IPS-11a (cell line): ENCODE measurements at regions not wholly inside any gene's neighbourhood (a gene's known extent, or its start where the extent isn't known, plus 50 kb on each side); places are given as distances from the start of the nearest gene placed in this dataset.

Experiments
- H3K4me3 ChIP-seq: one replicate; pipeline ENCODE4 v1.5.1; 2013; ENCODE audit warnings: low read depth, low read length, control low read depth

DNA sequence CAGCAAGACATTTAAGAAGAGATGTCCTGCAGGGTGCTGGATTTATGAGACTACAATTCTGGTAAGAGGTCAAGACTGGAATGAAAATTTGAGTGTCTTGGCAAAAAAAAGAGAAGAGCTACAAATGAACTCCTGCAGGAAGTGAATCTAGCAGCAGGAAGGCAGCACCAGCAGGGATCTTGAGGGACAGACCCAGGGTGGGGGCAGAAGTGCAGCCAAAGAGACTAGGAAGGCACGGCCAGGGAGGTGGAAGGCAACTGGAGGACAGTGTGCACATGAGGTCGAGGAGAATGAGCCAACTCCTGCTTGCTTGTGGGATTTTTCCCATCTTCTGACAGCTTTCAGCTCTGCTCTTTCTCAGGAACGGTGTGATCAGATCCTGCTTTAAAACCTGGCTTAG is 263.2 kb downstream of the BUD13 start:
- H3K4me3 ChIP-seq, result no peak overlapping the region

DNA sequence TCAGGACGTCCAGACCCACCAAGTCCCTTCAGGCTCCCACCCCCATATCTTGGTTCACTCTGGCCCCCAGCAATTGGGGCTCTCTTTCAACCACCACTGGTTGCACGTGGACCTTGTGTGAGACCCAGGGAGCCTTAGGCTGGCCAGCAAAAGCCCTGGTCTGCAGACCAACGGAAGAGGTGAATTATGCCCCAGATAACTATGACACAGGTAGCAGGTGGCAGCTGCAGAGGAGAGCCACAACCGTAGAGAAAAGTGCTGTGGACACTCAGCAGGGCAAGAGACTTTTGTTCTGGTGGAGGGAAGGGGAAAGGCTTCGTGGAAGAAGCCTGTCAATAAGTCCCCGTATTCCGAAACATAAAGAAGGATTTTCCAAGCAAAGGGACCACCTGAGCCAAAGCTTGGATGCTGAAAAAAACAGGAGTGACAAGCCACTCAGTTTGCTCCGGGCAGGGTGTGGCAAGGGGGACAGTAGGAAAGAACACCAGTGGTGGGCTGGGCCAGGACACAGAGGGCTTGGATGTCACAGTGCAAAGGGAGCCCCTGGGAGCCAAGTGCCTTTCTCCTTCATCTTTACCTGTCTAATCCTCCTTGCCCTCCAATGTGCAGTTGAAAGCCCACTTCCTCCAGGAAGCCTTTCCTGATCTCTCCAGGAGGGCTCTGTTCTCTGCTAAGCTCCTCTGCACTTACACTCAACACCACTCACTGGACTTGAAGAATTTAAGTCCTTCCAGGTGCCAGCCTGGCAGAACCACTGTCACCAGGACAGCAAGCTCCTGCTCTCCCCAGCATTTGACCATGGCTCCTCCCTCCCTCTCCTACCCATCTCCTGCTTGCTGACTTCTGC is 264.7 kb downstream of the BUD13 start:
- H3K4me3 ChIP-seq, result no peak overlapping the region

DNA sequence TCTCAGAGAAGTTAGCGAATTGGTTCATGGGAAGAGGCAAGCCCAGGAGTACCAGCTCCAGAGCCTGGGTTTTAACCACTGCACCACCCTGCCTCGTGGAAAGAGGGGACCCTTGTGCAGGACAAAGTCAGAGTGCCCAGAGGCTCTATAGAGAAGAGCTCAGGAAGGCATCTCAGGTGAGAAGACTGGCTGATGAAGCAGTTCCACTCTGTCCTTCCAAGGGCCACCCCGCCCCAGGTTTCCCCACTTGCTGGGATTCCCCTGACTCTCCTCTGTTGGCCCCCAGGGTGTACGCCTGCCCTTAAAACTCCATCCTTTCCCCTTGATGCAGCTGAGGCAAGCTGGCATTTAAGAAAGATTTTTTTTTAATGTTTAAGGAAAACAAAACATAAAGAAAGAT is 265.8 kb downstream of the BUD13 start:
- H3K4me3 ChIP-seq, result no peak overlapping the region

DNA sequence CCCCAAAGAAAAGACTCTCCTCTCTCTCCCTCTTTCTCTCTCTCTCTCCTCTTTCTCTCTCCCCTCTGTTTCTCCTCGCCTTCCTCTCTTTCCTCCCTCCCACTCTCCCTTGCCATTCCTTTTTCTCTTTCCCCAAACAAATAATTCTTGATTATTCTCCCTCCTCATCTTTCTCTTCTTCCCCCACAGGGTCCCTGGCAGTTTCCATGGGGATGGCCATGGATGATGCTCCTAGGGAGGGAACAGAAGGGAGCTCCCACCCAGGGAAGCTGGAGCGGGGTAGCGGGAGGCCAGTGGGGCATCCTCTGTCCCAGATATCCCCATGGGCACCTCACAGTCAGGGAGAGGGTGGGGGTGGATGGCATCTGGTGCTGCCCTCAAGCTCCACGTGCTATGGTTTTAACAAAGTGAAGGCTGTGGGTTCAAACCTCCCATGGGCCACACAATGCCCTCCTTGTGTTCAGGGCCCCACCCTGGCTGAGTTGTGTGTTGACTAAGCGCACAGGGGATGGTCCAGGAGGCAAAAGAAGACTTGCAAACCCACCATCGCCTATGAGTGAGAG is 266.4 kb downstream of the BUD13 start:
- no peak overlapping the region for H3K4me3 ChIP-seq

DNA sequence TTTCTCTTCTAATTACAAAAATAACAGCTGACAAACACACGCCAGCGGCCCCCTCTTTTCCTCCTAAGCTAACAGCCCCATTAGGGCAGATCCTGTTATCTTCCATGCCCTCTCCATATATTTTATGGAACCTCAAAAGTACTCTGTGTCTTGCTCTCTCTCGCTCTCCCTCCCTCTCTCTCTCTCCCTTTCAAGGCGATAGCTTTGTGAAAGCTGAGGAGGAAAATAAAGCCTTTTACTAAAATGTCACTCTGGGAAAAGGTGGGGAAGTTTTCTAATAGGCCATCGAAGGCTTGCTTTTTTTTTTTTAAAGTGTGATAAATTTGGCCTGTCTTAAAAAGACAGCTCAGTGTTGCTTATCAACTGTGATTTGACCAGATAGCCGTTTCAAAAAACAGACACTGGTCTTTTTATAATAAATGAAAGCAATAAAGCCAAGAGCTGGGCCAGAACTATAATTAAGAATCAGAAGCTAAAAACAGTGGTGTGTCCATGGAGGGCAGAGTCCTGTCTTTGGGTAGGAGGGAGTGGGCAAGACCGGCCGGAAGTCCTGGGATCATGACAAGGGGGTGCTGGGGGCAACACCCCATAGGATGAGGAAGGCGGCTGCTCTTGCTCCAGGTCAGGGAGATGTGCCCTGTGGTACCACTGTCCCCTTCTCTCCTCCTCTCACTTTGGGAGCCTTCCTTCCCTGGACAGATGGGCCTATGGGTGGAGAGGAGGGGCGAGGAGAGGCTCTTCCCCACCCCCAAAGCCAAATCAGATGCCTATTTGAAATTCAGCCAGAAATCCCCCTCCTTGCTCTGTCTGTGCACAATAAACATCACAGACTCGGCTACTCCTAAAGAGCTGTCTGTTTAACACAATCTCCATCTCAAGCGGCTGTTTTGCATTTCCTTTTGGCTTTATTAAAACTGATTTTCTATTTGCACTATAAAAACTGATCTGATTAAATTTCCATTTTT is 267.2 kb downstream of the BUD13 start:
- H3K4me3 ChIP-seq, result no peak overlapping the region

DNA sequence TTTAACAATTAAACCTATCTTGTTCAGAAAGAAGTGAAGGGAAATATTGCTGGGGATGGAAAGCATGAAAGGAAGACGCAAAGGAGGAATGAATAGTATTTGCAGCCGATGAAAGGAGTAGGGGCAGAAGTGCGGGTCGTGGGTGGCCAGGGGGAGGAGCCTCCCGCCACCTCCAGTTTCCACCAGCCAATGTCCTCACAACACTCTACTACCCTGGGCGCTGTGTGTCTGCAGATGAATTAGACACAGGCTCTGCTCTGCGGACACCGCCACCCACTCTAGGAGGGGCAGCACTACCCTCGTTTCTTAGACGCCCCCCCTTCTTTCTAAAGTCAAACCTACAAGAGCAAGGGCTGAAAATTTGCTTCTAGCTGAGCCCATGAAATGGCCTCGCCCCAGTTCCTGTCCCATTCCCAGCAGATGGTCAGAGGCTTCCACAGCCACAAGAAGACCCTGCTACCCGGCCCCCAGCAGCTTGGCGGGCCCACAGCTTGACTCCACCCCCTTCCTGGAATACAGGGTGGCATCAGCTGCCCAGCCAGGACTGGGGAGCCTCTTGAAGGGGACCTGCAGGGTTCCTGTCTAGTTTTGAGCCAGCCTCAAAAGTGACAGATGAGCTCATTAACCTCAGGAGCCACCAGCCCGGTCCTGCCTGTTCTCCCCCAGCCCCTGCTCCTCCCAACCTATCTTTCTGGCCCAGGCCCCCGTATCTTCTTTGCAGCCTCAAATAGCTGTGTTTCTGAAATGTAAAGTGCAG is 268.1 kb downstream of the BUD13 start:
- no peak overlapping the region for H3K4me3 ChIP-seq

DNA sequence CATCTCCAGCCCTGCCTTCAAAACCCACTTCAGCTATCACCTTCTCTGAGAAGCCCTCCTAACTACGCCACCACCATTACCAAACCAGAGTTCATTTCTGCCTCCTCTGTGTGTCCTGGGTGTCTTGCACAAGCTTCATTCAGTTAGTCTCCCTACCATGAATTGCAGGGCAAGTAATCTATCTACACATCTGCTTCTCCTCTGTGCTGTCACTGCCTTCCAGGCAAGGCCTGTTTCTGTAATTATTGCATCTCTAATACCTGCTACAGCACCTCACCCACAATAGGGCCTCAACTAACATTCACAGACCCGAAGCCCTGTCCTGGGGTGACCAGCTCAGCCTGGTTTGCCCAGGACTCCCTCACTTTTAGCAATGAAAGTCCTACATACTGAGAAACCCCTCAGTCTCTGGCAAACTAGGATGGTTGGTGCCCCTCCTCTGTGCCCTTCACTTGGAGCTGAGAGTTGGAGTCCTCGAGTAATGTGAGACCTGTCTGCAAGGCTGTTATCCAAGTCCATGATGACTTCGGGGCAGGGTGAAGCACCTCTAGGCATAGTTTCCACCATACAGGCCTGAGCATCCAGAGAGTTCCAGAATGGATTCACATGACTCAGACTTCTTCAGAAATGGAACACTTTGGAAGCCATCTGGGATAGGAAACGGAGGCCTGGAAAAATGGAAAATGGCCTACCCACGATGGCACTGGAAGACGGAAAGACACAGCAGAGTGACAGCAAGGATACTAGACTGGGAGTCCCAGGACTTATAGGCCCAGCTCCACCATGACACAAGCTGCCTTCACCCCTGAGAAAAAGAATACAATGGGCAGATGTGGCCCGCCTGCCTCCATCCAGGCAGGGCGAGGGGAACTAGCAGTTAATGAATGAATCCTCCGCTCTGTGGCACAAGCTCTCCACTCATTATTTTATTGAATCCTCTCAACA is 269.3 kb downstream of the BUD13 start:
- no peak overlapping the region for H3K4me3 ChIP-seq

DNA sequence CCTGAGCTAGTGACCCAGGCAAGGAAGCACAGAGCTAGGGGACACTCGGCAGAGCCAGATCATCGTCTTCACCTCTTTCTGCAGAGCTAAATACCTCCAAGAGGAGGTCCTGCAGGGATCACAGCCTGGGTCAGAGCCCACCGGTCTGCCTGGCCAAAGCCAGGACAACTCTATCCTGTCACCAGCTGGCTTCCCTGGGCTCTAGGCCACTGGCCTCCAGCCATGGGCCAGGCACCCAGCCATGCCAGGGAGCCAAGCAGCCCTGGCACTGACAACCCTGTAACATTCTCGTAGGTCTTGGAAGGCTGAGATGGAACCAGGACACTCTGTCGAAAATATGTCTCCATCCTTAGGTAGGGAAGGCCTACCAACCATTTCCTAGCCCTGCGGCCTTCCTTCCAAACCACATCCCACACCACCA is 270.1 kb downstream of the BUD13 start:
- no peak overlapping the region for H3K4me3 ChIP-seq

DNA sequence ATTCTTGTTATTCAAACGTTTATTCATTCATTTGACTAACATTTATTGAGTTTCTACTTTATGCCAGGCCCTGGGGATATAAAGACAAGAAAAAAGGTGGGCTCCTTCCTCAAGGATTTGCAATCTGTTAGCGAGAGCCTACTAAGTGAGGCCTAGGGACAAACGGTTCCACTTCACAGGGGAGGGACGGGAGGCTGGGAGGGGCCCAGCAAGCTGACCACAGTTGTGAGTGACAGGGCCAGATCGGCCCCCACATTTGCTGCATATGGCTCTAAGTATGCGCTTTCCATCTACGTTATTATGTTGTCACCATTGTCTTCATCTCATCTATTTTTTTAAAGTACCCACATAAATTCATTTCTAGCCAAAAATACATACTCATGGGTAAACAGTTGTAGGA is 271.1 kb downstream of the BUD13 start:
- H3K4me3 ChIP-seq, result no peak overlapping the region

DNA sequence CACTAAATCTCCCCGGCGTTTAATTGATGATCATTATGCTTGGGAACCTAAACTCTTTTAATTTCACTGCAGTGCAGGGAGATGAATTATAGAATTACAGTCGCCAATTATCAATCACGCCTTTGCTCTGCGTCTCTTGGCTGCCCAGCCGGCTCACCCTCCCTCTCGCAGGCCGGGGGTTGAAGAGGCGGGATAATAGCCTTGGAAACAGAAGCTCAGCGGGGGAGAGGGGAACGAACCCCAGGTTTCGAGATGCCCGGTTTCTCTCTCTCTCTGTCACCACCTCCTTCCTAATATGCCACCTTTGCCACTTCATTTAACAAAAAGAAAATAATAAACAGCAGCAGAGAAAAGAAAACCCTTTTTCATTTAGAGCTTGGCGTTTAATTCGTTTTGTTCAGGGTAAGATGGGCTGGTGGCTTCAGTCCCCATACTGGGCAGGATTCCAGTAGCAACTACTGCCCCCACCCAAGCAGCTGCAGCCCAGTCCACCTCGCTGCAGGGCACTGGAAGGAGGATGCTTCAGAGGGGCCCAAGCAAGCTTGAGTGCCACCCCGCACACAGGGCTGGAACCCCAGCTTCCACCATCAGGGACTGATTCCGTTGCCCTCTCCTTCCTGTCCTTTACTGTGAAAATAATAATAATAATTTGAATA is 271.7 kb downstream of the BUD13 start:
- H3K4me3 ChIP-seq, result no peak overlapping the region

DNA sequence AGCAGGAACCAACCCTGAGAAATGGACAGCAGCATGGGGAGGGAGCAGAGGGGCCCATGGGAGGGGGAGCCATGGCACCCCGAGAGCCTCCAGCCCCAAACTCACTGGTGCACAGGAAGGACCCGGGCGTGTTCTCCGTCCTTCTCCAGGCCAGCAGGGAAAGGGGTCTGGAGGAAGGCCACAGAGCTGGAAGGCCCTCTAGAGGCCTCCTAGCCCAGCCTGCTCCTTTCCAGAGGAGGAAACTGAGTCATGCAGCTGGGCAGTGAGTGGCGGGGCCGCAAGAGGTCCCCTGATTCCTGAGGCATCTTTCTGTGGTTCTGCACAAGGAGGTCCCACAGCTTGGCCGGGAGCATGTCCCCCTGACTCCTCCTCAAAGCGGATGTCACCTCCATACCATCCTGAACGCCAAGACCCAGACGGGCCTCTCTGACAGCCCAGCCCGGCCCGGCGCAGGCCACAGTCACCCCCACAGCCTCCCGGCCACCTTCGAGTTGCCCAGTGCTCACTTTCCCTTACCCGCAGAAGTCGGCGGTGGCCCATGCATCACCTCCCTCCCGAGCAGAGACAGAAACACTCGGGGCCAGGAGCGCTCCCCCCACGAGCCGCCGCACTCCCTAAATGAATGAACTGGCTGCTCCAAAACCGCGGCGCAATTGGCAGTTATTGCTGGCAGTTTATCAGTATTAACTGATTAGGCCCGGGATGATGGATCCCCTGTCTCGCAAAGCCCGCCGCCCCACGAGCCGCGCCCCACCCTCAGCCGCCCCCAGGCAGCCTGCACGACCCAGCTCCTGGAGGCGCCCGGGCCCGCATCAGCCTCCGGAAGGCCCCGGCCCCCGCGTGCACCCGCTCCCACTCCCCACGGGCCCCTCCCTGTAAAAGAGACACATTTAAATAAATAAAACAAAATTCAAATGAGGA is 272.5 kb downstream of the BUD13 start:
- H3K4me3 ChIP-seq, result no peak overlapping the region

DNA sequence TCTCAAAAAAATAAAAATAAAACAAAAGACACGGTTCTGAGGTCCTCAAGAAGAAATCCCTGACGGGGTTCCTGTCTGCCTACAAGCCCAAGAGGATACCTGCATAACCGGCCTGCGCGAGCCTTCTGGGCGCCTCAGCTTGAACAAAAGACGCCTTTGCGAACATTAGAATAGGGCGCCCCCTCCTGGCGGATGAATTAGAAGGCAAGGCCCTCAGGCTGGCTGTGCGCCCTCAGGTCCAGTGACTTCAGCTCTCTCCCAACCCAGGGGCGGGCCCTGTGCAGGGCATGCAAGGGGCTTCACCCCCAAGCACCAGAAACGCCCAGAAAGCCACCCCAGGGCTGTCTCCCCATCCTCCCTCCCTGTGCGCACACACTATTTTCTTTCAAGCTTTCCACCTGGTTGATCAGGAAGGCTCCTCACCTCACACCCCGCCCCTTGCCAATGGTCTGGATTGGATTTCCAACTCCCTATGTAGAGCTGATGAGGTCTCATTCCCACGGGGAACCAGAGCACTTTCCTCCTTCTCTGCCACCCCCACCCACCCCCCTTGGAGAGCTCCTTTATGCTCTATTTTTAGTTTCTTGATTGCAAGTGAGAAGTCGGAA is 273.3 kb downstream of the BUD13 start:
- H3K4me3 ChIP-seq, result no peak overlapping the region

DNA sequence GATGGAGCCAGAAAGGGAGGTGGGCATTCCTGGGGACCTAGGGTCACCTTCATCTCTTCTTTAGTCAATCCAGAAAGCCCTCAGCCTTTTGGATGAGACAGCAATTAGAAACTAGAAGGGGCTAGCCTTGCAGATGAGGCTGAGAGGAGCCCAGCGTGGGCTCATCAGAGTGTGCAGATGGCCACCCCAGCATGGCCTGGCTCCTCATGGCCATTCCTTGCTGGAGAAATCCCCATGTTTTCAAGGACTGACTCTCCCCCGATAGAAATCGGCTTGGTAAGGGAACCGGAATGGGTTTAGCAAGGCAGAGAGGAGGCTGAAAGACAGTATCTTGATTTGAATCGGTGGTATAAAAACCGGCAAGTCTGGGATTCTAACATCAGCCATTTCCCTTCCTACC is 274.6 kb downstream of the BUD13 start:
- no peak overlapping the region for H3K4me3 ChIP-seq

DNA sequence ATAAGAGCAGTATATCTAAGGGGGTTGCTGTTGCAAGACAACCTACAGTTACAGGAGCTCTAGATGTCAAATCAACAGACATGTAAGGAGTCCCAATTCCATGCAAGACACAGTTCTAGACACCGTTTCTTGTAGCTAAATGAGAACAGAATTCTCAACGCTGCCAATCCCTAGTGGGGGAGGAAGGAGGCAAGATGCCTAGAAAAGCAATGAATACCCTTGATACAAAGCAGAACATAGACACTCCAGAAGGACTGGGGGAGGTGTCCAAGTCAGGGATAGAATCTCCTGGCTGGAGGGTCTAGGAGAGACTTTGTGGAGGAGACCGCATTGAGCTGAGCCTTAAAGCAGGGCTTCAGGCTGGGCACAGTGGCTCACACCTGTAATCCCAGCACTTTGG is 280.2 kb downstream of the BUD13 start:
- no peak overlapping the region for H3K4me3 ChIP-seq

DNA sequence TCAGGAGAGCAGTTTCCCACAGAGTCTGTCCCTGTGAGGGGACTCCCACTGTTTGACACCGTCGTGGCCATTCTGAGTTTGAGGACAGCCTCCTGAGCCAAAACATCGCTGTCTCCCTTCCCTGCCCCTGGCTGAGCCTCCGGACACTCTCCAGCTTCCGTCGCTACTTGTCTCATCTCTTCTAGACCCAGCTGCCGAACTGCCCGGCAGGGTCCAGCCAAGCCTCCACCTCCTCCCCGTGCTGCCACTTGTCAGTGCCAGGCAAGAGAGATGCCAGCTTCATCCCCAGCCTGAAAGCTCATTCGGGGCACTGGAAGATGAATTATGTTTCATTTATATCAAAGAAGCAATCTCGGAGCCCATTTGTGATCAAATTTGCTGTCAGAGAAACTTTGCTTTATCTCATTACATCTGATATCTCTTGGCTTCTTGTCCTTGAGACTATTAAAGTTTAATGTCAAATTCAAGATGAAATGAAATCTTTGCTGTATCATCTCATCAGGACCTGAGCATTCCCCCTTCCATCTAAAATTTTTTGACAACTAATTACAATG is 283.9 kb downstream of the BUD13 start:
- H3K4me3 ChIP-seq, result no peak overlapping the region

DNA sequence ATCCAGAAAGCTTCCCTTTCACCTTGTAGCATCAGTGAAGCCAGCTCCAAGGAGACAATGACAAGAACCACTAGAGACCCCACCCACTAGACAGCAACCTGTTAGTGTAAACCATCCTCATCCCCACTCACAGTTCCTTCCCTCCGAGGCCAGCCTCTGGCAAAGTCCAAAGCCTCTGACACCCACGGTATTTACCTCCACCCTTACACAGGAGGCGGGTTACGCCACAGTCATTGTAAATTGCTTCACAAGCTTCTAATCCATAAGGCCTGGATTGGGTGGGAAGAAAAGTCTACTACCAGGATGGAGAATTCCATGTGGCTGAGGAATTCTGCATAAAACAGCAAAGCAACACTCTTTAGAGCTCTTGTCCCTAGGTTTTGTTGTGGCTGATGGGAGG is 287.4 kb downstream of the BUD13 start:
- H3K4me3 ChIP-seq, result no peak overlapping the region

DNA sequence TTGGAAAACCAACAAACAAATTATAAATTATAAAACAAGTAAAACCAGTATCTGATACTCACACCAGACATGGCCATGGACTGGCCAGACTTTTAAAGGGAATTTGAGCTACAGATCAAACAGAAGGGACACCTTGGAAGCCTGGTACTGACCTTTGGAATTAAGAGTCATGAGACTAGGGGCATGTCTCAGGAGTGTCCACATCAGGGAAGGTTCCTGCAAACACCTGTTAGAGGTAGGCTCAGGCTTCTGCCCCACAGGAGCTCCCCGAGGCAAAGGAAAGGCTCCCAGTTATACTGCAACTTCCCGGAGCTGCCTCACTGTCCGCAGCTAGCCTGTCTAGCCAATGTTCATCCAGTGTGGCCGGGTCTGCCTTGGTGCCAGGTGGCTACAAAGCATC is 290.1 kb downstream of the BUD13 start:
- H3K4me3 ChIP-seq, result no peak overlapping the region
